H1 (cell line): ENCODE measurements at regions not wholly inside any gene's neighbourhood (a gene's known extent, or its start where the extent isn't known, plus 50 kb on each side); places are given as distances from the start of the nearest gene placed in this dataset.

Experiments used
- CHD1 ChIP-seq: IDR thresholded peaks from 2 replicates; pipeline ENCODE4 v1.6.1; 2012; ENCODE audit warnings: low read depth, low read length, improper control_type of control experiment
- CHD7 ChIP-seq: fragments of 300-600 bp; sonication (generic); IDR thresholded peaks from 2 replicates; pipeline ENCODE4 v1.7.1; 2012; ENCODE audit warnings: low read length, moderate library complexity, mild to moderate bottlenecking, inconsistent platforms; ENCODE audit not compliant: insufficient replicate concordance

GRCh38 chr4:46581677-46582076 lies 191.7 kb upstream of the GABRA2 start (continued):
- TF ChIP-seq CHD7, result no peak
- no peak for TF ChIP-seq CHD1
- TF ChIP-seq, all 59 proteins: peak for 0
